ENCODE measurements at regions not wholly inside any gene's neighbourhood (a gene's known extent, or its start where the extent isn't known, plus 50 kb on each side); places are given as distances from the start of the nearest gene placed in this dataset.

DNA sequence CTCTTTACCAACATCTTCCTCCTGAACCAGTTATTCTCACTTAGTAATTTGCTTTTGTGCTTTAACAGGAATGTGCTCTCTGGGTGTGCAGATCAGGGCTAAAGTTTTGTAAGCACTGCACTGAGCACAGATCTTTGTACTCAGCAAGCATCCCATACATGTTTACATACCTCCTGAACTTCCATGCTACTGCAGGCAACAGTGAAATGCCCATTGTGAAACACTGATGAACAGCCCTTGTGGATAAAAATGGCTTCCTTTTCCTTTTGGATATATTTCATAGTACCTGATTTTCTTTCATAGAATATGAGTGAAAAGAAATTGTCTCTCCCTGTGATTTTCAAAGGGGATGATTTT, 855.9 kb downstream of the MCTP2 start:
- TF ChIP-seq, protein P1, sequence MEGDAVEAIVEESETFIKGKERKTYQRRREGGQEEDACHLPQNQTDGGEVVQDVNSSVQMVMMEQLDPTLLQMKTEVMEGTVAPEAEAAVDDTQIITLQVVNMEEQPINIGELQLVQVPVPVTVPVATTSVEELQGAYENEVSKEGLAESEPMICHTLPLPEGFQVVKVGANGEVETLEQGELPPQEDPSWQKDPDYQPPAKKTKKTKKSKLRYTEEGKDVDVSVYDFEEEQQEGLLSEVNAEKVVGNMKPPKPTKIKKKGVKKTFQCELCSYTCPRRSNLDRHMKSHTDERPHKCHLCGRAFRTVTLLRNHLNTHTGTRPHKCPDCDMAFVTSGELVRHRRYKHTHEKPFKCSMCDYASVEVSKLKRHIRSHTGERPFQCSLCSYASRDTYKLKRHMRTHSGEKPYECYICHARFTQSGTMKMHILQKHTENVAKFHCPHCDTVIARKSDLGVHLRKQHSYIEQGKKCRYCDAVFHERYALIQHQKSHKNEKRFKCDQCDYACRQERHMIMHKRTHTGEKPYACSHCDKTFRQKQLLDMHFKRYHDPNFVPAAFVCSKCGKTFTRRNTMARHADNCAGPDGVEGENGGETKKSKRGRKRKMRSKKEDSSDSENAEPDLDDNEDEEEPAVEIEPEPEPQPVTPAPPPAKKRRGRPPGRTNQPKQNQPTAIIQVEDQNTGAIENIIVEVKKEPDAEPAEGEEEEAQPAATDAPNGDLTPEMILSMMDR (IDR thresholded peaks at IDR 0.05): no peak
- TF ChIP-seq FOXJ3 (CRISPR knock-in tag; IDR thresholded peaks at IDR 0.05; ENCODE audit: borderline replicate concordance) (no peak), ESRRA (CRISPR knock-in tag; IDR thresholded peaks at IDR 0.05; ENCODE audit: borderline replicate concordance) (no peak), NFYB (CRISPR knock-in tag; conservative IDR thresholded peaks at IDR 0.05; ENCODE audit: low read depth) (no peak)
- TF ChIP-seq, protein P2, sequence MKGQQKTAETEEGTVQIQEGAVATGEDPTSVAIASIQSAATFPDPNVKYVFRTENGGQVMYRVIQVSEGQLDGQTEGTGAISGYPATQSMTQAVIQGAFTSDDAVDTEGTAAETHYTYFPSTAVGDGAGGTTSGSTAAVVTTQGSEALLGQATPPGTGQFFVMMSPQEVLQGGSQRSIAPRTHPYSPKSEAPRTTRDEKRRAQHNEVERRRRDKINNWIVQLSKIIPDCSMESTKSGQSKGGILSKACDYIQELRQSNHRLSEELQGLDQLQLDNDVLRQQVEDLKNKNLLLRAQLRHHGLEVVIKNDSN (CRISPR knock-in tag; IDR thresholded peaks at IDR 0.05): no peak
- TF ChIP-seq, protein P3, sequence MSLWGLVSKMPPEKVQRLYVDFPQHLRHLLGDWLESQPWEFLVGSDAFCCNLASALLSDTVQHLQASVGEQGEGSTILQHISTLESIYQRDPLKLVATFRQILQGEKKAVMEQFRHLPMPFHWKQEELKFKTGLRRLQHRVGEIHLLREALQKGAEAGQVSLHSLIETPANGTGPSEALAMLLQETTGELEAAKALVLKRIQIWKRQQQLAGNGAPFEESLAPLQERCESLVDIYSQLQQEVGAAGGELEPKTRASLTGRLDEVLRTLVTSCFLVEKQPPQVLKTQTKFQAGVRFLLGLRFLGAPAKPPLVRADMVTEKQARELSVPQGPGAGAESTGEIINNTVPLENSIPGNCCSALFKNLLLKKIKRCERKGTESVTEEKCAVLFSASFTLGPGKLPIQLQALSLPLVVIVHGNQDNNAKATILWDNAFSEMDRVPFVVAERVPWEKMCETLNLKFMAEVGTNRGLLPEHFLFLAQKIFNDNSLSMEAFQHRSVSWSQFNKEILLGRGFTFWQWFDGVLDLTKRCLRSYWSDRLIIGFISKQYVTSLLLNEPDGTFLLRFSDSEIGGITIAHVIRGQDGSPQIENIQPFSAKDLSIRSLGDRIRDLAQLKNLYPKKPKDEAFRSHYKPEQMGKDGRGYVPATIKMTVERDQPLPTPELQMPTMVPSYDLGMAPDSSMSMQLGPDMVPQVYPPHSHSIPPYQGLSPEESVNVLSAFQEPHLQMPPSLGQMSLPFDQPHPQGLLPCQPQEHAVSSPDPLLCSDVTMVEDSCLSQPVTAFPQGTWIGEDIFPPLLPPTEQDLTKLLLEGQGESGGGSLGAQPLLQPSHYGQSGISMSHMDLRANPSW (CRISPR knock-in tag; conservative IDR thresholded peaks at IDR 0.05; ENCODE audit: low read depth): no peak
- TF ChIP-seq, protein P4, sequence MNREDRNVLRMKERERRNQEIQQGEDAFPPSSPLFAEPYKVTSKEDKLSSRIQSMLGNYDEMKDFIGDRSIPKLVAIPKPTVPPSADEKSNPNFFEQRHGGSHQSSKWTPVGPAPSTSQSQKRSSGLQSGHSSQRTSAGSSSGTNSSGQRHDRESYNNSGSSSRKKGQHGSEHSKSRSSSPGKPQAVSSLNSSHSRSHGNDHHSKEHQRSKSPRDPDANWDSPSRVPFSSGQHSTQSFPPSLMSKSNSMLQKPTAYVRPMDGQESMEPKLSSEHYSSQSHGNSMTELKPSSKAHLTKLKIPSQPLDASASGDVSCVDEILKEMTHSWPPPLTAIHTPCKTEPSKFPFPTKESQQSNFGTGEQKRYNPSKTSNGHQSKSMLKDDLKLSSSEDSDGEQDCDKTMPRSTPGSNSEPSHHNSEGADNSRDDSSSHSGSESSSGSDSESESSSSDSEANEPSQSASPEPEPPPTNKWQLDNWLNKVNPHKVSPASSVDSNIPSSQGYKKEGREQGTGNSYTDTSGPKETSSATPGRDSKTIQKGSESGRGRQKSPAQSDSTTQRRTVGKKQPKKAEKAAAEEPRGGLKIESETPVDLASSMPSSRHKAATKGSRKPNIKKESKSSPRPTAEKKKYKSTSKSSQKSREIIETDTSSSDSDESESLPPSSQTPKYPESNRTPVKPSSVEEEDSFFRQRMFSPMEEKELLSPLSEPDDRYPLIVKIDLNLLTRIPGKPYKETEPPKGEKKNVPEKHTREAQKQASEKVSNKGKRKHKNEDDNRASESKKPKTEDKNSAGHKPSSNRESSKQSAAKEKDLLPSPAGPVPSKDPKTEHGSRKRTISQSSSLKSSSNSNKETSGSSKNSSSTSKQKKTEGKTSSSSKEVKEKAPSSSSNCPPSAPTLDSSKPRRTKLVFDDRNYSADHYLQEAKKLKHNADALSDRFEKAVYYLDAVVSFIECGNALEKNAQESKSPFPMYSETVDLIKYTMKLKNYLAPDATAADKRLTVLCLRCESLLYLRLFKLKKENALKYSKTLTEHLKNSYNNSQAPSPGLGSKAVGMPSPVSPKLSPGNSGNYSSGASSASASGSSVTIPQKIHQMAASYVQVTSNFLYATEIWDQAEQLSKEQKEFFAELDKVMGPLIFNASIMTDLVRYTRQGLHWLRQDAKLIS (CRISPR knock-in tag; IDR thresholded peaks at IDR 0.05; ENCODE audit: borderline replicate concordance): no peak
